T-cell (primary cell): ENCODE measurements at regions not wholly inside any gene's neighbourhood (a gene's known extent, or its start where the extent isn't known, plus 50 kb on each side); places are given as distances from the start of the nearest gene placed in this dataset.

Experiments
- ATAC-seq, 4 experiments: fragments of 200-7000 bp in 3 of 4; fragments of 150-1000 bp in 1 of 4; cut with Tn5 transposase; replicated peaks in 1 of 4; 1 replicate in 3 of 4; 2 replicates in 1 of 4; pipeline ENCODE4 v1.10.0; 2021; ENCODE audit warnings: moderate library complexity in 3 of 4, mild to moderate bottlenecking in 2 of 4, moderate number of reproducible peaks in 1 of 4
- CTCF ChIA-PET, 2 donors: fragments of 300-600 bp; sonication (Branson Sonifier 250); formaldehyde crosslinking; loops; one replicate each; lab custom pipeline; 2022; ENCODE audit warnings: antibody characterized with exemption in 2 of 2; lab: Charles Lee
- POLR2A ChIA-PET, 2 donors: fragments of 300-600 bp; sonication (Branson Sonifier 250); formaldehyde crosslinking; loops; one replicate each; lab custom pipeline; 2022; ENCODE audit warnings: antibody characterized with exemption in 2 of 2; lab: Charles Lee
- DNase-seq, 35 experiments: peaks; one replicate each; pipeline versions ENCODE4 v3.0.0 to v3.0.0-alpha.2; 2013 to 2023
- H3K27ac ChIP-seq: one replicate; pipeline ENCODE4 v1.5.1; 2013; ENCODE audit warnings: low read length
- H3K27me3 ChIP-seq, 2 experiments: replicated peaks in 1 of 2; 1 replicate in 1 of 2; 2 replicates in 1 of 2; pipeline versions ENCODE4 v1.6.1 to v1.7.0; 2013; ENCODE audit warnings: low read length in 1 of 2, mixed read lengths in 1 of 2; ENCODE audit not compliant: control insufficient read depth in 2 of 2, insufficient read depth in 2 of 2; ENCODE audit errors: extremely low read depth in 1 of 2
- H3K36me3 ChIP-seq, 2 donors: 1 replicate in 1 of 2; 2 replicates in 1 of 2; pipeline versions ENCODE4 v1.6.1 to v1.7.0; 2013; ENCODE audit warnings: low read length in 1 of 2; ENCODE audit not compliant: control insufficient read depth in 2 of 2, insufficient read depth in 1 of 2; ENCODE audit errors: extremely low read depth in 1 of 2
- H3K4me1 ChIP-seq, 2 experiments: 1 replicate in 1 of 2; 2 replicates in 1 of 2; pipeline versions ENCODE4 v1.6.1 to v1.7.0; 2013; ENCODE audit warnings: low read length in 2 of 2, mixed read lengths in 1 of 2; ENCODE audit not compliant: insufficient read depth in 2 of 2, control insufficient read depth in 1 of 2; ENCODE audit errors: extremely low read depth in 1 of 2
- H3K4me3 ChIP-seq, 2 donors: 1 replicate in 1 of 2; 2 replicates in 1 of 2; pipeline versions ENCODE4 v1.5.1 to v1.7.0; 2013; ENCODE audit warnings: mild to moderate bottlenecking in 2 of 2, low read length in 1 of 2, moderate library complexity in 1 of 2; ENCODE audit not compliant: control insufficient read depth in 1 of 2; ENCODE audit errors: extremely low read depth in 1 of 2
- H3K9me3 ChIP-seq: 2 replicates; pipeline ENCODE4 v1.7.0; 2013
- H3K27ac Mint-ChIP-seq, 2 donors: one replicate each; pipeline ENCODE4 v1.8.0; 2020 to 2021; ENCODE audit warnings: mild to moderate bottlenecking in 2 of 2, mixed read lengths in 2 of 2
- H3K27me3 Mint-ChIP-seq, 2 donors: one replicate each; pipeline ENCODE4 v1.8.0; 2021 to 2022; ENCODE audit warnings: mixed read lengths in 2 of 2
- H3K36me3 Mint-ChIP-seq: one replicate; pipeline ENCODE4 v1.8.0; 2021; ENCODE audit warnings: mixed read lengths
- H3K4me1 Mint-ChIP-seq, 3 donors: one replicate each; pipeline ENCODE4 v1.8.0; 2020 to 2022; ENCODE audit warnings: mixed read lengths in 3 of 3, mild to moderate bottlenecking in 1 of 3
- H3K4me3 Mint-ChIP-seq, 3 donors: one replicate each; pipeline ENCODE4 v1.8.0; 2020 to 2022; ENCODE audit warnings: mild to moderate bottlenecking in 3 of 3, mixed read lengths in 3 of 3, moderate library complexity in 3 of 3
- H3K9me3 Mint-ChIP-seq, 3 donors: one replicate each; pipeline ENCODE4 v1.8.0; 2020 to 2022; ENCODE audit warnings: mixed read lengths in 3 of 3
- WGBS: methylation state at CpG from one replicate; pipeline ENCODE4 v1.1.5; 2013; ENCODE audit warnings: missing lambda C conversion rate; ENCODE audit not compliant: insufficient coverage; 5-methylcytosine and 5-hydroxymethylcytosine counted together

- POLR2A ChIA-PET = no interaction called here
- DNase-seq (no peak), ATAC-seq (no peak)
- Histone ChIP-seq H3K9me3 (no peaks in the 10 kb centered on the region), H3K27ac (no peak overlapping the region), H3K27me3 (peaks cover 0 to 4% of the 10 kb centered on the region in 2 experiments), H3K4me3 (no peak overlapping the region), H3K4me1 (no peaks in the 10 kb centered on the region), H3K36me3 (no peaks in the 10 kb centered on the region)
- WGBS = 96% methylated on average over 10 of the region's 20 CpGs
- peaks cover 0 to 9% of the 10 kb centered on the region in 2 donors for H3K27me3 Mint-ChIP-seq
- no peaks in the 10 kb centered on the region for H3K36me3 Mint-ChIP-seq
- H3K9me3 Mint-ChIP-seq = no peaks in the 10 kb centered on the region
- no peak overlapping the region for H3K4me3 Mint-ChIP-seq
- no peak overlapping the region for H3K27ac Mint-ChIP-seq
- CTCF ChIA-PET = interaction anchor here in 1 of 2 donors (0.6 kb wide), 1 partner anchor 853 kb away, joined by 3 read pairs; no protein-coding TSS in a partner anchor
- H3K4me1 Mint-ChIP-seq = peaks cover 0 to under 1% (median 0%) of the 10 kb centered on the region in 3 donors
Measured at GRCh38 chrX:39896951-39897740, 200.6 kb downstream of the BCOR start.

- Mint-ChIP-seq H3K9me3 (no peaks in the 10 kb centered on the region), H3K4me3 (no peak overlapping the region), H3K4me1 (no peaks in the 10 kb centered on the region), H3K27me3 (peaks cover 0 to 9% of the 10 kb centered on the region in 2 donors), H3K27ac (no peak overlapping the region), H3K36me3 (no peaks in the 10 kb centered on the region)
- Histone ChIP-seq H3K4me3 (no peak overlapping the region), H3K4me1 (no peaks in the 10 kb centered on the region), H3K27me3 (peaks cover 0 to 4% of the 10 kb centered on the region in 2 experiments), H3K36me3 (no peaks in the 10 kb centered on the region), H3K27ac (no peak overlapping the region), H3K9me3 (no peaks in the 10 kb centered on the region)
- ChIA-PET POLR2A (no interaction called here), CTCF (interaction anchor here in 1 of 2 donors (0.6 kb wide), 1 partner anchor 853 kb away, joined by 3 read pairs; no protein-coding TSS in a partner anchor)
- no peak for DNase-seq
- WGBS = 90% methylated on average over 2 of the region's 6 CpGs
- ATAC-seq = no peak
Measured at GRCh38 chrX:39897741-39898097, 200.0 kb downstream of the BCOR start.

- no peak overlapping the region for H3K4me3 ChIP-seq
- Mint-ChIP-seq H3K4me1 (no peaks in the 10 kb centered on the region), H3K9me3 (no peaks in the 10 kb centered on the region), H3K36me3 (no peaks in the 10 kb centered on the region), H3K27ac (no peak overlapping the region), H3K27me3 (peaks cover 0 to 9% of the 10 kb centered on the region in 2 donors), H3K4me3 (no peak overlapping the region)
- H3K4me1 ChIP-seq = no peaks in the 10 kb centered on the region
- no CpG with 5 or more reads among the region's 2 CpGs for WGBS
- H3K9me3 ChIP-seq = no peaks in the 10 kb centered on the region
- DNase-seq (no peak), ATAC-seq (no peak)
- peaks cover 0 to 4% of the 10 kb centered on the region in 2 experiments for H3K27me3 ChIP-seq
- H3K36me3 ChIP-seq = no peaks in the 10 kb centered on the region
- ChIA-PET POLR2A (interaction anchor here in 1 of 2 donors (0.6 kb wide), 1 partner anchor 590 kb away, joined by 10 read pairs; no protein-coding TSS in a partner anchor), CTCF (no interaction called here)
- H3K27ac ChIP-seq = no peak overlapping the region
Measured at GRCh38 chrX:39898147-39898546, 199.6 kb downstream of the BCOR start.

- WGBS = no CpG with 5 or more reads among the region's 10 CpGs
- no peak overlapping the region for H3K27ac Mint-ChIP-seq
- POLR2A ChIA-PET = interaction anchor here in 1 of 2 donors (0.7 kb wide), 1 partner anchor 150 kb away, joined by 4 read pairs; no protein-coding TSS in a partner anchor
- CTCF ChIA-PET = no interaction called here
- Histone ChIP-seq H3K27me3 (peaks cover 0 to 4% of the 10 kb centered on the region in 2 experiments), H3K4me1 (no peaks in the 10 kb centered on the region), H3K4me3 (no peak overlapping the region), H3K27ac (no peak overlapping the region), H3K9me3 (no peaks in the 10 kb centered on the region), H3K36me3 (no peaks in the 10 kb centered on the region)
- H3K27me3 Mint-ChIP-seq = peaks cover 0 to 9% of the 10 kb centered on the region in 2 donors
- ATAC-seq (no peak), DNase-seq (no peak)
- no peaks in the 10 kb centered on the region for H3K4me1 Mint-ChIP-seq
- no peak overlapping the region for H3K4me3 Mint-ChIP-seq
- H3K36me3 Mint-ChIP-seq = no peaks in the 10 kb centered on the region
- no peaks in the 10 kb centered on the region for H3K9me3 Mint-ChIP-seq
Measured at GRCh38 chrX:39899059-39899458, 198.7 kb downstream of the BCOR start.

- no peak overlapping the region for H3K4me3 Mint-ChIP-seq
- H3K36me3 ChIP-seq = no peaks in the 10 kb centered on the region
- peaks cover 0 to 4% of the 10 kb centered on the region in 2 experiments for H3K27me3 ChIP-seq
- H3K4me1 ChIP-seq = no peaks in the 10 kb centered on the region
- peaks cover 0 to 9% of the 10 kb centered on the region in 2 donors for H3K27me3 Mint-ChIP-seq
- no peak overlapping the region for H3K27ac Mint-ChIP-seq
- no peak for DNase-seq
- peak overlapping the region in 1 of 2 donors; percentile 18 for H3K4me3 ChIP-seq
- ChIA-PET POLR2A (interaction anchor here in 1 of 2 donors (0.6 kb wide), 1 partner anchor 127 kb away, joined by 3 read pairs; no protein-coding TSS in a partner anchor), CTCF (no interaction called here)
- no peak for ATAC-seq
- WGBS = 91% methylated on average over 4 of the region's 23 CpGs
- H3K9me3 ChIP-seq = no peaks in the 10 kb centered on the region
- no peaks in the 10 kb centered on the region for H3K9me3 Mint-ChIP-seq
- no peak overlapping the region for H3K27ac ChIP-seq
- no peaks in the 10 kb centered on the region for H3K4me1 Mint-ChIP-seq
- no peaks in the 10 kb centered on the region for H3K36me3 Mint-ChIP-seq
Measured at GRCh38 chrX:39899856-39900776, 197.6 kb downstream of the BCOR start.

GRCh38 chrX:39900777-39901170, 197.0 kb downstream of the BCOR start:
- Mint-ChIP-seq H3K4me1 (no peaks in the 10 kb centered on the region), H3K4me3 (no peak overlapping the region), H3K27ac (no peak overlapping the region), H3K9me3 (no peaks in the 10 kb centered on the region), H3K27me3 (peaks cover 0 to 9% of the 10 kb centered on the region in 2 donors), H3K36me3 (no peaks in the 10 kb centered on the region)
- DNase-seq (peak in 1 of 35 experiments; percentile 1), ATAC-seq (peak in 1 of 4 experiments; percentile 45)
- Histone ChIP-seq H3K27me3 (peaks cover 0 to 4% of the 10 kb centered on the region in 2 experiments), H3K9me3 (no peaks in the 10 kb centered on the region), H3K4me3 (peak overlapping the region in 1 of 2 donors; percentile 18), H3K36me3 (no peaks in the 10 kb centered on the region), H3K27ac (no peak overlapping the region), H3K4me1 (no peaks in the 10 kb centered on the region)
- ChIA-PET POLR2A (no interaction called here), CTCF (no interaction called here)
- 50% methylated on average over 6 of the region's 11 CpGs for WGBS
